ENCODE measurements at regions not wholly inside any gene's neighbourhood (a gene's known extent, or its start where the extent isn't known, plus 50 kb on each side); places are given as distances from the start of the nearest gene placed in this dataset.
"Not testable (repeated sequence)": the region's sequence is repeated elsewhere in the genome, so short reads cannot be mapped to it uniquely, and the experiment has no call there.

GRCh38 chr3:152664766-152665165, 170.2 kb upstream of the P2RY1 start:
- in situ Hi-C loops (cut with HindIII; ENCODE audit: low pct_unique_long_range_greater_than_20kb, low sequenced_read_pairs), result no loop called here
- TF ChIP-seq JUND (IDR thresholded peaks at IDR 0.05; ENCODE audit: low read depth), result no peak
- no peak for DNase-seq (ENCODE audit: low read depth in 1 of 2, low spot score in 1 of 2)

GRCh38 chr3:152667267-152667666, 167.7 kb upstream of the P2RY1 start:
- in situ Hi-C loops (cut with HindIII; ENCODE audit: low pct_unique_long_range_greater_than_20kb, low sequenced_read_pairs), result no loop called here
- no peak for DNase-seq (ENCODE audit: low read depth in 1 of 2, low spot score in 1 of 2)
- no peak for TF ChIP-seq JUND (IDR thresholded peaks at IDR 0.05; ENCODE audit: low read depth)

GRCh38 chr3:152669560-152669959, 165.4 kb upstream of the P2RY1 start:
- DNase-seq (ENCODE audit: low read depth in 1 of 2, low spot score in 1 of 2), result no peak
- TF ChIP-seq JUND (IDR thresholded peaks at IDR 0.05; ENCODE audit: low read depth), result no peak
- in situ Hi-C loops (cut with HindIII; ENCODE audit: low pct_unique_long_range_greater_than_20kb, low sequenced_read_pairs), result no loop called here

- in situ Hi-C loops (cut with HindIII; ENCODE audit: low pct_unique_long_range_greater_than_20kb, low sequenced_read_pairs), result no loop called here
- no peak for DNase-seq (ENCODE audit: low read depth in 1 of 2, low spot score in 1 of 2)
- TF ChIP-seq JUND (IDR thresholded peaks at IDR 0.05; ENCODE audit: low read depth), result no peak
Observed at GRCh38 chr3:152671446-152672319, 163.2 kb upstream of the P2RY1 start.

- no peak for TF ChIP-seq JUND (IDR thresholded peaks at IDR 0.05; ENCODE audit: low read depth)
- in situ Hi-C loops (cut with HindIII; ENCODE audit: low pct_unique_long_range_greater_than_20kb, low sequenced_read_pairs), result no loop called here
- DNase-seq (ENCODE audit: low read depth in 1 of 2, low spot score in 1 of 2), result no peak
Observed at GRCh38 chr3:152672320-152672649, 162.6 kb upstream of the P2RY1 start.

- TF ChIP-seq JUND (IDR thresholded peaks at IDR 0.05; ENCODE audit: low read depth), result no peak
- no peak for DNase-seq (ENCODE audit: low read depth in 1 of 2, low spot score in 1 of 2)
- in situ Hi-C loops (cut with HindIII; ENCODE audit: low pct_unique_long_range_greater_than_20kb, low sequenced_read_pairs), result no loop called here
Observed at GRCh38 chr3:152676810-152677379, 158.0 kb upstream of the P2RY1 start.

- DNase-seq (ENCODE audit: low read depth in 1 of 2, low spot score in 1 of 2), result no peak
Observed at GRCh38 chr3:152677491-152677890, 157.4 kb upstream of the P2RY1 start.

GRCh38 chr3:152682477-152682876, 152.5 kb upstream of the P2RY1 start:
- DNase-seq (ENCODE audit: low read depth in 1 of 2, low spot score in 1 of 2), result no peak
- in situ Hi-C loops (cut with HindIII; ENCODE audit: low pct_unique_long_range_greater_than_20kb, low sequenced_read_pairs), result no loop called here
- TF ChIP-seq JUND (IDR thresholded peaks at IDR 0.05; ENCODE audit: low read depth), result no peak

More at GRCh38 chr3:152677491-152677890, 157.4 kb upstream of the P2RY1 start:
- no peak for TF ChIP-seq JUND (IDR thresholded peaks at IDR 0.05; ENCODE audit: low read depth)
- in situ Hi-C loops (cut with HindIII; ENCODE audit: low pct_unique_long_range_greater_than_20kb, low sequenced_read_pairs), result no loop called here

- no peak for TF ChIP-seq JUND (IDR thresholded peaks at IDR 0.05; ENCODE audit: low read depth)
- no peak for DNase-seq (ENCODE audit: low read depth in 1 of 2, low spot score in 1 of 2)
- in situ Hi-C loops (cut with HindIII; ENCODE audit: low pct_unique_long_range_greater_than_20kb, low sequenced_read_pairs), result no loop called here
Observed at GRCh38 chr3:152683521-152683999, 151.4 kb upstream of the P2RY1 start.

- in situ Hi-C loops (cut with HindIII; ENCODE audit: low pct_unique_long_range_greater_than_20kb, low sequenced_read_pairs), result no loop called here
- no peak for DNase-seq (ENCODE audit: low read depth in 1 of 2, low spot score in 1 of 2)
- no peak for TF ChIP-seq JUND (IDR thresholded peaks at IDR 0.05; ENCODE audit: low read depth)
Observed at GRCh38 chr3:152684279-152684678, 150.7 kb upstream of the P2RY1 start.

GRCh38 chr3:152688313-152688712, 146.6 kb upstream of the P2RY1 start:
- DNase-seq (ENCODE audit: low read depth in 1 of 2, low spot score in 1 of 2), result no peak
- in situ Hi-C loops (cut with HindIII; ENCODE audit: low pct_unique_long_range_greater_than_20kb, low sequenced_read_pairs), result no loop called here
- no peak for TF ChIP-seq JUND (IDR thresholded peaks at IDR 0.05; ENCODE audit: low read depth)

GRCh38 chr3:152692326-152692725, 142.6 kb upstream of the P2RY1 start:
- DNase-seq (ENCODE audit: low read depth in 1 of 2, low spot score in 1 of 2); in situ Hi-C loops (cut with HindIII; ENCODE audit: low pct_unique_long_range_greater_than_20kb, low sequenced_read_pairs): not testable (repeated sequence)

GRCh38 chr3:152693521-152694250, 141.2 kb upstream of the P2RY1 start:
- DNase-seq (ENCODE audit: low read depth in 1 of 2, low spot score in 1 of 2); in situ Hi-C loops (cut with HindIII; ENCODE audit: low pct_unique_long_range_greater_than_20kb, low sequenced_read_pairs): not testable (repeated sequence)
